ENCODE measurements at regions not wholly inside any gene's neighbourhood (a gene's known extent, or its start where the extent isn't known, plus 50 kb on each side); places are given as distances from the start of the nearest gene placed in this dataset.
"Not testable (repeated sequence)": the region's sequence is repeated elsewhere in the genome, so short reads cannot be mapped to it uniquely, and the experiment has no call there.

GRCh38 chr1:14165371-14165801, 433.1 kb upstream of the KAZN start:
- H3K4me1 Mint-ChIP-seq: no peaks in the 10 kb centered on the region
- no peak overlapping the region for H3K27ac Mint-ChIP-seq (ENCODE audit: unreplicated experiment)
- H3K4me3 Mint-ChIP-seq: no peak overlapping the region
- no peak for TF ChIP-seq CTCF (conservative IDR thresholded peaks at IDR 0.05)
- peaks cover 4% of the 10 kb centered on the region for H3K9me3 Mint-ChIP-seq
- H3K27me3 Mint-ChIP-seq (ENCODE audit: low read depth): no peaks in the 10 kb centered on the region
- H3K36me3 Mint-ChIP-seq (ENCODE audit: low read depth): no peaks in the 10 kb centered on the region
- DNase-seq (ENCODE audit: low read depth, low spot score): no peak

- no peak for DNase-seq (ENCODE audit: low read depth, low spot score)
- no peaks in the 10 kb centered on the region for H3K27me3 Mint-ChIP-seq (ENCODE audit: low read depth)
- no peaks in the 10 kb centered on the region for H3K36me3 Mint-ChIP-seq (ENCODE audit: low read depth)
- H3K4me3 Mint-ChIP-seq: no peak overlapping the region
- H3K27ac Mint-ChIP-seq (ENCODE audit: unreplicated experiment): peak overlapping the region; percentile 71
- H3K9me3 Mint-ChIP-seq: peaks cover 6% of the 10 kb centered on the region
- no peaks in the 10 kb centered on the region for H3K4me1 Mint-ChIP-seq
- TF ChIP-seq CTCF (conservative IDR thresholded peaks at IDR 0.05): no peak
These were observed 430.6 kb upstream of the KAZN start for GRCh38 chr1:14167884-14168283.

- no peaks in the 10 kb centered on the region for H3K36me3 Mint-ChIP-seq (ENCODE audit: low read depth)
- peak overlapping the region; percentile 71 for H3K27ac Mint-ChIP-seq (ENCODE audit: unreplicated experiment)
- peaks cover 7% of the 10 kb centered on the region for H3K9me3 Mint-ChIP-seq
- no peak for DNase-seq (ENCODE audit: low read depth, low spot score)
- no peak for TF ChIP-seq CTCF (conservative IDR thresholded peaks at IDR 0.05)
- no peak overlapping the region for H3K4me3 Mint-ChIP-seq
- H3K4me1 Mint-ChIP-seq: no peaks in the 10 kb centered on the region
- no peaks in the 10 kb centered on the region for H3K27me3 Mint-ChIP-seq (ENCODE audit: low read depth)
These were observed 430.0 kb upstream of the KAZN start for GRCh38 chr1:14168326-14169063.

GRCh38 chr1:14173598-14173997, 424.9 kb upstream of the KAZN start:
- peaks cover 11% of the 10 kb centered on the region for H3K9me3 Mint-ChIP-seq
- no peak for DNase-seq (ENCODE audit: low read depth, low spot score)
- H3K27me3 Mint-ChIP-seq (ENCODE audit: low read depth): peaks cover 11% of the 10 kb centered on the region
- H3K36me3 Mint-ChIP-seq (ENCODE audit: low read depth): peaks cover 2% of the 10 kb centered on the region
- H3K4me3 Mint-ChIP-seq: no peak overlapping the region
- no peaks in the 10 kb centered on the region for H3K4me1 Mint-ChIP-seq
- H3K27ac Mint-ChIP-seq (ENCODE audit: unreplicated experiment): no peak overlapping the region
- no peak for TF ChIP-seq CTCF (conservative IDR thresholded peaks at IDR 0.05)

- H3K36me3 Mint-ChIP-seq (ENCODE audit: low read depth); DNase-seq (ENCODE audit: low read depth, low spot score); H3K27ac Mint-ChIP-seq (ENCODE audit: unreplicated experiment); H3K4me3 Mint-ChIP-seq; H3K9me3 Mint-ChIP-seq: not testable (repeated sequence)
- peaks cover 24% of the 10 kb centered on the region for H3K4me1 Mint-ChIP-seq
- H3K27me3 Mint-ChIP-seq (ENCODE audit: low read depth): peaks cover 14% of the 10 kb centered on the region
These were observed 420.6 kb upstream of the KAZN start for GRCh38 chr1:14177866-14178265.

GRCh38 chr1:14180738-14181137, 417.7 kb upstream of the KAZN start:
- H3K9me3 Mint-ChIP-seq: peaks cover under 1% of the 10 kb centered on the region
- peaks cover 5% of the 10 kb centered on the region for H3K27me3 Mint-ChIP-seq (ENCODE audit: low read depth)
- H3K4me1 Mint-ChIP-seq: peaks cover 33% of the 10 kb centered on the region
- TF ChIP-seq CTCF (conservative IDR thresholded peaks at IDR 0.05): no peak
- H3K4me3 Mint-ChIP-seq: no peak overlapping the region
- no peak for DNase-seq (ENCODE audit: low read depth, low spot score)
- H3K27ac Mint-ChIP-seq (ENCODE audit: unreplicated experiment): no peak overlapping the region
- no peaks in the 10 kb centered on the region for H3K36me3 Mint-ChIP-seq (ENCODE audit: low read depth)
